GM12878 (cell line): ENCODE measurements at regions not wholly inside any gene's neighbourhood (a gene's known extent, or its start where the extent isn't known, plus 50 kb on each side); places are given as distances from the start of the nearest gene placed in this dataset.

Source experiments
- ATAC-seq: fragments of 200-7000 bp; cut with Tn5 transposase; 3 replicates; pipeline ENCODE4 v1.9.1; 2020; ENCODE audit warnings: mild to moderate bottlenecking, moderate library complexity
- BruUV-seq: library from RNA; stranded (reverse); fragments of 400-500 nt; replicated peaks from 2 replicates; lab custom pipeline; 2021; lab: Mats Ljungman, UMichigan
- CTCF ChIA-PET: fragments of 300-600 bp; sonication (Branson Sonifier 250); formaldehyde crosslinking; extraction: SDS; loops from one replicate; lab custom pipeline; 2021; ENCODE audit warnings: inconsistent platforms; lab: Yijun Ruan, JAX
- POLR2A ChIA-PET: fragments of 350-600 bp; formaldehyde crosslinking; extraction: SDS; loops from one replicate; lab custom pipeline; 2021; ENCODE audit warnings: inconsistent platforms; lab: Charles Lee
- RAD21 ChIA-PET: fragments of 300-600 bp; sonication (Branson Sonifier 250); formaldehyde crosslinking; loops from one replicate; lab custom pipeline; 2023; ENCODE audit warnings: antibody characterized with exemption; ENCODE audit not compliant: unreplicated experiment; lab: Charles Lee
- SMC1A ChIA-PET: fragments of 300-600 bp; sonication (Branson Sonifier 250); formaldehyde crosslinking; loops from one replicate; lab custom pipeline; 2023; ENCODE audit not compliant: unreplicated experiment, uncharacterized antibody; lab: Charles Lee
- DNase-seq: peaks from one replicate; pipeline ENCODE4 v3.0.0-alpha.2; 2011; ENCODE audit warnings: low read depth, low spot score
- FAIRE-seq: peaks from 3 replicates; lab custom pipeline; 2011; peaks lifted over from hg19 to GRCh38; lab: Jason Lieb, UNC
- H2AFZ ChIP-seq: 2 replicates; pipeline ENCODE4 v1.6.0; 2011; ENCODE audit warnings: low read depth, low read length, control low read depth; ENCODE audit not compliant: control insufficient read depth
- H3K27ac ChIP-seq: 2 replicates; pipeline ENCODE4 v1.5.1; 2011; ENCODE audit warnings: control low read depth; ENCODE audit not compliant: control insufficient read depth, insufficient read depth
- H3K27me3 ChIP-seq, 2 experiments: replicated peaks in 1 of 2; 2 replicates each; pipeline versions ENCODE4 v1.6.0 to v1.6.1; 2011; ENCODE audit warnings: low read length in 1 of 2; ENCODE audit not compliant: control insufficient read depth in 2 of 2, insufficient read depth in 2 of 2
- H3K36me3 ChIP-seq, 2 experiments: 2 replicates each; pipeline ENCODE4 v1.5.1; 2011; ENCODE audit warnings: low read length in 1 of 2; ENCODE audit not compliant: control insufficient read depth in 2 of 2, insufficient read depth in 2 of 2
- H3K4me1 ChIP-seq: 2 replicates; pipeline ENCODE4 v1.6.1; 2011; ENCODE audit warnings: mild to moderate bottlenecking, low read length, moderate library complexity, mixed read lengths; ENCODE audit not compliant: control insufficient read depth, insufficient read depth
- H3K4me2 ChIP-seq: 2 replicates; pipeline ENCODE4 v1.6.0; 2011; ENCODE audit warnings: control low read depth; ENCODE audit not compliant: control insufficient read depth, insufficient read depth
- H3K4me3 ChIP-seq: fragments of 200-600 bp; sonication (generic); 2 replicates; pipeline ENCODE4 v1.5.1; 2016
- H3K79me2 ChIP-seq: 2 replicates; pipeline ENCODE4 v1.6.0; 2011; ENCODE audit warnings: low read length; ENCODE audit not compliant: control insufficient read depth, insufficient read depth
- H3K9ac ChIP-seq: 2 replicates; pipeline ENCODE4 v1.8.0; 2011; ENCODE audit warnings: low read length, control low read depth, mixed read lengths; ENCODE audit not compliant: control insufficient read depth, insufficient read depth
- H3K9me3 ChIP-seq: replicated peaks from 3 replicates; pipeline ENCODE4 v1.5.1; 2011; ENCODE audit warnings: mild to moderate bottlenecking, low read length; ENCODE audit not compliant: control insufficient read depth, insufficient read depth
- H4K20me1 ChIP-seq: 2 replicates; pipeline ENCODE4 v1.6.0; 2011; ENCODE audit not compliant: control insufficient read depth, insufficient read depth
- EZH2 ChIP-seq: IDR thresholded peaks from 2 replicates; pipeline ENCODE4 v1.6.1; 2012; ENCODE audit warnings: low read depth, mild to moderate bottlenecking, control low read depth, inconsistent platforms, low read length, borderline replicate concordance; ENCODE audit not compliant: control insufficient read depth
- MTA3 ChIP-seq: IDR thresholded peaks from 2 replicates; pipeline ENCODE4 v1.6.1; 2012; ENCODE audit warnings: low read length, inconsistent platforms, borderline replicate concordance
- WGBS: methylation state at CpG from one replicate; pipeline ENCODE4 v1.1.6; 2016; ENCODE audit warnings: low lambda C conversion rate; ENCODE audit not compliant: insufficient replicate concordance, insufficient coverage; ENCODE audit errors: missing lambda C conversion rate; 5-methylcytosine and 5-hydroxymethylcytosine counted together
- in situ Hi-C: fragments of 300-500 bp; cut with MboI; formaldehyde crosslinking; loops from 9 replicates; pipeline ENCODE4 v1.14.3; 2018; ENCODE audit warnings: mixed read lengths
- intact Hi-C: fragments of 100-400 bp; cut with micrococcal nuclease; formaldehyde crosslinking; loops from one replicate; pipeline ENCODE4 v1.14.2; 2022; ENCODE audit not compliant: unreplicated experiment

- TF ChIP-seq EZH2, result no peak
These were observed 300.3 kb downstream of the PRL start (continued) for GRCh38 chr6:21996425-21997118.

- Histone ChIP-seq H3K27me3 (no peaks in the 10 kb centered on the region), H3K9ac (no peak overlapping the region), H3K79me2 (no peaks in the 10 kb centered on the region), H3K9me3 (no peaks in the 10 kb centered on the region), H3K4me1 (no peaks in the 10 kb centered on the region; the same call in 1 of the 2 replicates), H4K20me1 (no peaks in the 10 kb centered on the region), H3K36me3 (no peaks in the 10 kb centered on the region), H3K4me2 (no peak overlapping the region), H2AFZ (no peak overlapping the region), H3K4me3 (no peak overlapping the region), H3K27ac (no peak overlapping the region)
- BruUV-seq, result no TSS peak
- ChIA-PET POLR2A (interaction anchor here (1.0 kb wide), 1 partner anchor 275 kb away, joined by 3 read pairs; no protein-coding TSS in a partner anchor), CTCF (interaction anchor here (0.6 to 1.6 kb wide), 3 partner anchors 12 to 82 kb away, joined by 3 to 5 read pairs (median 4); no protein-coding TSS in a partner anchor), RAD21 (interaction anchor here (0.5 kb wide), 1 partner anchor 1483 kb away, joined by 4 read pairs; no protein-coding TSS in a partner anchor), SMC1A (interaction anchor here (0.5 to 1.8 kb wide), 3 partner anchors 28 to 81 kb away, joined by 5 to 6 read pairs (median 5); no protein-coding TSS in a partner anchor)
- in situ Hi-C loops (no loop called here), intact Hi-C loops (no loop called here)
- 1% methylated on average over 5 of the region's 5 CpGs for WGBS
- ATAC-seq (no peak), DNase-seq (no peak), FAIRE-seq (no peak)
- no peak for TF ChIP-seq MTA3
These were observed 299.5 kb downstream of the PRL start for GRCh38 chr6:21997119-21998037.
